HG02610 (cell line): ENCODE measurements at regions not wholly inside any gene's neighbourhood (a gene's known extent, or its start where the extent isn't known, plus 50 kb on each side); places are given as distances from the start of the nearest gene placed in this dataset.
"Not testable (repeated sequence)": the region's sequence is repeated elsewhere in the genome, so short reads cannot be mapped to it uniquely, and the experiment has no call there.

Experiments
- ATAC-seq: cut with Tn5 transposase; IDR thresholded peaks from one replicate; pipeline ENCODE4 v1.9.1; 2021; ENCODE audit warnings: mild to moderate bottlenecking, moderate library complexity; ENCODE audit not compliant: unreplicated experiment

DNA sequence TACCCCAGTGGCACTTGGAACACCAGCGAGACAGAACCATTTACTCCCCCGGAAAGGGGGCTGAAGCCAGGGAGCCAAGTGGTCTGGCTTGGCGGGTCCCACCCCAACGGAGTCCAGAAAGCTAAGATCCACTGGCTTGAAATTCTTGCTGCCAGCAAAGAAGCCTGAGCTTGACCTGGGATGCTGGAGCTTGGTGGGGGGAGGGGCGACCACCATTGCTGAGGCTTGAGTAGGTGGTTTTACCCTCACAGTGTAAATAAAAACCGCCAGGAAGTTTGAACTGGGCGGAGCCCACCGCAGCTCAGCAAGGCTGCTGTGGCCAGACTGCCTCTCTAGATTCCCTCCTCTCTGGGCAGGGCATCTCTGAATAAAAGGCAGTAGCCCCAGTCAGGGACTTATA lies 62.8 kb downstream of the RPS24 start:
- not testable (repeated sequence) for ATAC-seq

DNA sequence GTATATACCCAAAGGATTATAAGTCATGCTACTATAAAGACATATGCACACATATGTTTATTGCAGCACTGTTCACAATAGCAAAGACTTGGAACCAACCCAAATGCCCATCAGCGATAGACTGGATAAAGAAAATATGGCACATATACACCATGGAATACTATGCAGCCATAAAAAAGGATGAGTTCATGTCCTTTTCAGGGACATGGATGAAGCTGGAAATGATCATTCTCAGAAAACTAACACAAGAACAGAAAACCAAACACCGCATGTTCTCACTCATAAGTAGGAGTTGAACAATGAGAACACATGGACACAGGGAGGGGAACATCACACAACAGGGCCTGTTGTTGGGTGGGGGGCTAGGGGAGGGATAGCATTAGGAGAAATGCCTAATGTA lies 68.9 kb downstream of the RPS24 start:
- ATAC-seq: not testable (repeated sequence)

DNA sequence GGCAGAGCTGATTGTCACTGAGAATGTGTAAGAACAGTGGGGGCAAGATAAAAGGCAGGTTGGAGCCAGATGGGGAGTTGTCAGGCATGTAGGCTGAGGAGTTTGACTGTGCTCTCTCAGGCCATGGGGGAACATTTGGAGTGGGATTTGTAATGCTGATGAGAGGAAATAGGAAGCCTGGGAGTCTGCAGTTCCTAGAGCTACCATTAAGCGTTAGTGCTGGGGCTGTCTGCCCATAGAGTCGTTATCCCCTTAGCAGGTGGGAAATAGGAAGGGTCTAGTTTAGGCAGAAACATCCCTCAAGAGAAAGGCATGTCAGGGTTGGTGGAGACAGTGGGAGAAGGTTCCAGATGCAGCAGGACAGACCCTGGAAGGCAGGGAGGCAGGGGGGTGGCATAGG lies 75.5 kb downstream of the RPS24 start:
- no peak for ATAC-seq

DNA sequence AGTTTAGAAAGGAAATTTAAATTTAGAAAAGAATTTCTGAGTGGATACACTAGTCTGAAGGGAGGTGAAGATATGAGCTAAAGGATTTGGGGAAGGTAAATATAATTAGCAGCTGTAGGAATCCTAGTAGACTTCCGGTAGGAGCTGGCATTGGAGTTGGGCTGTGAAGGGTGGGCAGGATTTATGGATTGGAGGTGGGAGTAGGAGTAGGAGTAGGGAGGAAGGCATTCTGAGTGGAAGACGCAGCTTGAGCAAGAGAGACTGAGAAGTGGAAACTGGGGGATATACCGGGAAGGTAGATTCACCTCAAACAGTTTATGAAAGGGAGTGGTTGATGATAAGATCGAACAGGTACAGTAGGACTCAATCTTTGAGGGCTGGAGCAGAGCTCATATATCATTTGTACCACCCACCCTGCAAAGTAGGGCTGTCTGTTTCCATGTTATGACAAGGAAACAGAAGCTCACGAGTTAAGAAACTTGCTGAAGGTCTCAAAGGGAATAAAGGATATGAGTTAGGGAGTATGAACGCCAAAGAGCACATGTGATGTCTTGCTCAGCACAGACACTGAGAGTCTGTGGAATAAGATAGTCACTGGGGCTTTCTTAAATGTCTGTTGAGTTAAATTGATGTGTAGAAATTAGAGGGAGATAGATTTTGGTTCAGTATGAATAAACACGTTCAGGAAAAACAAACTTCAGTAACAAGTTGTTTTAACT lies 81.6 kb downstream of the RPS24 start:
- ATAC-seq: no peak

DNA sequence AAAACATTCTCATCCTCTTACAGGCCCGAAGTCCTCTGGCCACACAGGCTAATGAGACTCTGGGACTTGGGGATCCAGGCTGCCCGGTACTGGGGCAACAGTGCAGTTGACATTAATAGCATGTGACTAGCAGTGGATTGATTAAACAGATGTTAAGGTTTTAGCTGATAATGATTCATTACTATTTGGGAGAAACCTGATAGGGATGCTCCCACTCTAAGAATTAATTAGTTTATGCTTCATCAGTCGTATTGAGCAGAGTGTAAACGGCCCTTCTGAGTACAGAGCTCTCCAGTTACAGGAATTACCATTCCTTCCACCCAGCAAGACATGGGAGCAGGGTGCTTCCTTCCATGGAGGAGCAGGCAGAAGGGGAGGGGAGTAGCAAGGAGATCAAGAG lies 82.7 kb downstream of the RPS24 start:
- no peak for ATAC-seq

DNA sequence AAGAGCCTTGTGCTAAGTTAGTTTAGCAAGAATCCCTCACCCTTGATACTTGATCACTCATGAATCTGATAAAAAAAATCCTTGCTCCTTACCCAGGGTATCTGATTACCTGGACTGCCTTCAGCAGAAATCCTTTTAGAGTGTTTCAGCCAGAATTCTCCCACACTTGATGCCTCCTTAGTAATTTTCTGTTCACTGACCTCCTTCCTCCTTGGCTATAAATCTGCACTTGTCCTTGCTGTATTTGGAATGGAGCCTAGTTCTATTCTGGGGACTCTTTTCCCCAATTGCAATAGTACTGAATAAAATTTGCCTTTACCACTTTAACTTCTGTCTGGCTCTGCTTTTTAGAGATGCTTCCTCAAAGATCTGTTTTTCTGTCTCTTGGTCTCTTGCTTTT lies 84.9 kb downstream of the RPS24 start:
- no peak for ATAC-seq

DNA sequence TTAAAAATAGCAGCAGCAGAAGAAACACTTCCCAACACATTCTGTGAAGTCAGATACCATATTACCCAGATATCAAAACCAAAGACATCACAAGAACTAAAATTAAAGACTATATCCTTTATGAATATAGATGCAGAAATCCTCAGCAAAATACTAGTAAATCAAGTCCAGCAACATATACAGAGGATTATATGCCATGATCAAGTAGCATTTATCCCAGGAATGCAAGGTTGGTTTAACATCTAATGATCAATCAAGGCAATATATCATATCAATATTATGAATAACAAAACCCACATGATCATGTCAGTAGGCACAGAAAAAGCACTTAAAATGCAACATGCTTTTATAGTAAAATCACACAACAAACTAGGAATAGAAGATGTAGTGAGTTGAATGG lies 88.1 kb downstream of the RPS24 start:
- no peak for ATAC-seq

DNA sequence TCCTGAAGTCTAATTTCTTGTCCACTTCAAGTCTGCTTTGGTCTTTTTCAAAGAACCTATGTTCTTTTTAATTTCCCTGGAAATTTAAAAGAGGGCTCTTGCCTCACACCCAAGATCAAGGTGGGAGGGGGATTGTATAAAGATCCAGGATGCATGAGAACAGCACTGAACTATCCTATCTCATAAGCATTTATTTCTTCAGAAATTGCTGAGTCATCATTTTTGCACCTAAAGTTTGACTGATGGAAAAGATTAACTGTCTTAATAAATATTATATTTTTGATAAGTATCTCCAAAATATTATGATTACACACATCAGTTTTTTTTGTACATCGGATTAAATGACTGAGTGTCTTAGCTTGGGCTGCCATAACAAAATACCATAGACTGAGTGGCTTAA lies 90.5 kb downstream of the RPS24 start:
- ATAC-seq: no peak

DNA sequence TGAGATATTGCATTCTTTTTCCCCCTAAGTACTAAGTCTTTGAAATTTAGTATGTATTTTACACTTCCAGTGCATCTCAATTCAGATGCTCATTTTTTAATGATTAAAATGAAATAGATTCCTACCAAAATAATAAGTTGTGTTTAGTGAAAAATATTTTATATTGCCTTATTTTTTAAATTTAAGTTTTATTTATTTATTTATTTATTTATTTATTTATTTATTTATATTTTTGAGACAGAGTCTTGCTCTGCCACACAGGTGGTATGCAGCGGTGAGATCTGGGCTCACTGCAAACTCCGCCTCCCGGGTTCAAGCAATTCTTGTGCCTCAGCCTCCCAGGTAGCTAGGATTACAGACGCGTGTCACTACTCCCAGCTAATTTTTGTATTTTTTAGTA lies 95.5 kb downstream of the RPS24 start:
- ATAC-seq: no peak

DNA sequence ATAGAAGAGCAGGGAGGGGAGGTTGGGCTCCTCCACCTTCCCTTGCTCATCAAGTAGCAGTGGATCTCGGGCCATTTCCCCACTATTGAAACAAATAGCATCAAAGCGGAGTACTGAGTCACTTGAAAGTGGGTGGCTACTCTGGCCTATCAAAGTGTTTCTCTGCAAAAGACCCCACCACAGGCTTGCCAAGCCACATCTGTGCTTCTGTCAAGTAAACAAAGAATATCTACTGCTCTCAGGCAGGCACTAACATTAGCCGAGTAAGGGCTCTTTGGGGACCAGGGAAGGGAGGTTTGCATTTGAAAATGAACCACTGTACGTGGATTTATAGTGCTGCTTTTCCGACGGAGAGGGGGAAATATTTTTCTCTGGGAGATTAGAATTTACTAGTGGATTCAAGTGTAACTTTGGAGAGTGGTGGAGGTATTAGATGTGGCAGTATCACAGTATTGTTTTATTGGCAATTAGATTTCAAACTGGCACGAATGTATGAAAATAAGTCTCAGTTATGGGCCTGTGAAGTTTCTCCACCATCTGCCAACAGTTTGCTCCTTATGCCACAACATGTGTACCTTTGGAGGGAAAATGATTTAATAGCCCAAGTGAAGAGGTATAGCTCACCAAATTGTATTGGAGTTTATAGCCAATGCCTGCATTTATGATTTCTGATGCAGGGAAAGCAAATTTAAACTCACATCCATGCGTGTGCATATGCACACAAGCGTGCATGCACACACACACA lies 97.5 kb downstream of the RPS24 start:
- no peak for ATAC-seq

DNA sequence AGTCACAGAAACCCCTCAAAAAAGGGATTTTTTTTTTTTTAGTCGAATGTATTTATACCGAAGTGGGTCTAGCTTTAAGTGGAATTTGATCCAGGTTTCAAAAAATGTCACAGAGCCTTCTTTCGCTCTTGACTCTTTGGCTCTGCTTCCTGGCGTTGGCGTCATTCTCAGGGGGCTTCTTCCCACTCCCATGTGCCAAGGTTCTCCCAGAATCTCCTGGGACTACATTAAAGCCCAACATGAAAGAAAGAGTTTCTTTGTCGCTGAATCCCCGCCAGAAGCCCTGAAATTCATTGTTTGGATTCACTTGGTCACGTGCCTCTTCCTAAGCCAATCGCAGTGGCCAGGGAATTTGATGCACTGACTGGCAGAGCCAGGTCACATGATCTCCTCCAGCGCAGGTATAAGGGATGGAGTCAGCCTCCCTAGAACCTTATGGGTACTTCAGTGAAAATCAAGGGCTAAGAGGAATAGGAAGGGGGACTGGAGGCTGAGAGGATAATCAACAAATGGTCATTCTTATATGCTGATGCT lies 101.2 kb downstream of the RPS24 start:
- no peak for ATAC-seq

DNA sequence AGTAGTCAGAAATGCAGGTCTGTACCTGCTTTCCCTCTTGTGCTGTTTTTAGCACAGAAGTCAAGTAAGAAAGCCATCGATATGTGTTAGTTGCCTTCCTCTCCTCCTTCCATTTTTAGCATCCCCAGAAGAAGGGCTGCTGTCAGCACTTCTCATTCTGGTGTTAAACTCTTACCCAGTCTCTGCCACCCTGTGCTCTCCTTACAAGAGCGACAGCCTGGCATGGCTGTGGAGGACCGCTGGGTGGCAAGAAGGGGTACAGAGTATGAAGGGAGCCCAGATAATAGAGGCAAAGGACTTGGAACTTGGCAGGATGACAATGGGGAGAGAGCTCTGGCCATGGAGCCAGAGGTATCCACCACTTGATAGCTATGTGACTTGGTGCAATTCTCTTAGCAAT lies 103.5 kb downstream of the RPS24 start:
- no peak for ATAC-seq

DNA sequence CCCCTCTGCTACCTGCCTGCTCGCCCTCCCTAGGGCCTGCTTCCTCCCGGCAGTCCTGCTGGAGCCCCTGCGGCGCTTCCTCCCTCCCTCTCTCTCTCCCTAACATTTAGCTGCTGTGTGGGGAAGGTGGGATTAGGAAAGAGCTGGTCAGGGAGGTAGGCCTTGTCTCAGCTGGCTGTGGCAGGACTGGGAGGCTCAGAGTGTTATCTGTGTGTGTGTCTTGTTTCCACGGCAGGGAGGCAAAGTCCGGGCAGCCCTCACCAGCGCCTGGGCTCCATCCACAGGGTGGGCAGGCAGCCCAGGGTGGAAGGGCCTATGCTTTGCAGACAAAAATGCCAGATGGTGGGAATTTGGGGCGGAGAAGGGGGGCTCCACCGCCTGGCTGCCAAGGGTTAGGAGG lies 105.7 kb downstream of the RPS24 start:
- ATAC-seq: no peak

DNA sequence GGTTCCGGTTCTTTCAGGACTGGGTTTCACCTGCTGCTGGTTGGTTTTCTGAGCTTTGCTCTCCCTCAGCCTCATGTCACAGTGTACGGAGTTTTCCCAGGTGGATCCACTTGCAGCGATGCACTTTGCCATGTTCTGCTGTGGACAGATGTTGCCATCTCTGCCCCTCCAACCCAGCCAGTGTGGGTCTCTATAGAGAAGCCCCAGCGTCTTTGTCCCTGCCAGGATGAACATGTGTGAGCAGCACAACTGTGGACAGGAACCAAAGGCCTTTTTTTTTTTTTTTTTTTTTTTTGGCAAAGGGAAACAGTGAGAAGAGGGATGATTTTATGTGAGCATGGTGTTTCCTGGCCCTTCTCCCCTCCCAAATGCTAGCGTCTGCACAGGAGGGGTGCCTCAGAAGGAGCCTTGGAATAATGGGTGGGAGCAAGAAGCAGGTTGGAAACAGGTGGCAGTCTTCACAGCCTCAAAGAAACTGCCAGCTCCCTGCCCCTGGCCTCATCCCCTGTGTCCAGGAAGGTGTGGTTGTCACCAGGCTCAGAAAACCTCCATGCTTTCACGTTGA lies 106.5 kb downstream of the RPS24 start:
- ATAC-seq: no peak

DNA sequence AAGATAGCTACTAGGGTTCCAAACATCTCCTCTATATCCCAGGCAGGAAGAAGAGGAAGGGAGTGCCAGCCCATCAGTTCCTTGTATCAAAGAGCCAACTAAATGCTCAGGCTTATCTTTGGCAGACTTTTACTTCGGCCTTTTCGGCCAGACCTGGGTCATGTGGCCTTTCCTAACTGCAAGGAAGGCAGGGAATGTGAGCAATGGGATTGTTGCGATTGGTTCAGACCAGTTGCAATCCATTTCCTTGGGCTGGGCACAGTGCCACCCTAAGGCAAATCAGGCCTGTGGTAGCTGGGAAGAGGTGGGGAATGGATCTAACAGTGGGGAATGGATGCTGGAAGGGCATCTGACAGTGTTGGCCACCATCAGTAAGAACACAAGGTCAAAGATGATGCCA lies 109.9 kb downstream of the RPS24 start:
- no peak for ATAC-seq

DNA sequence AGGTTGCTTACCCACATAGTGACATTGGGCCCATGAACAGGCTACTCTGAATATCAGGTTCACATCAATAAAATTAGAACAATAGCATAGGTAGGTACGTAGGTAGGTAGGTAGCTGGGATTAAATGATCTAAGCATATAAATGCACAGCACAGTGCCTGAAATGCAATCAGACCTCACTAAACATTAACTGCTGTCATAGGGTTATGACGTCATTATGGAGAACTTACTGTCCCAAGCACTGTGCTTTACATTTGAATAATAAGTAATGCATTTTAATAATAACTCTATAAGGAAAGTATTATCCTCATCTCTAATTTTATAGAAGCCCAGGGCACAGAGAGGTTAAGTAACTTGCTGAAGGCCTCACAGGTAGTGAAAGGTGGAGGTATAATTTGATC lies 112.5 kb downstream of the RPS24 start:
- no peak for ATAC-seq

DNA sequence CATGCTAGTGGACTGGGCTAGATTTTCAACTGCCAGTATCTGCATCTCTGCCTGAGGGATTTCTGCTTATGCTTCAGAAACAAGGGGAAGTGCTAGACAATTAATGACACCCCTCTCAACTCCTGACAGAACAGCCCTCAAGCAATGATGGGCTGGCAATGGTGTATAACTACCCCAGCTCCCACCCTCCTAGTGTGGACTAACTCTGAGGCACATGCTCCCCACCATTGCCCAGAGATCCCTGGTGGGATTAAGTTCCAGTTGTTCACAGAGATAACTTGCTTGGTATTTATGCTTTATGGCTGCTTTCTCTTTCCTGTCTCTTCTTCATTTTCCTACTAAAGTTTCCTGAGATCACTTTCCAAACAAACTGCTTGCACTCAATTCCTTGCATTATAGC lies 113.5 kb downstream of the RPS24 start:
- no peak for ATAC-seq

DNA sequence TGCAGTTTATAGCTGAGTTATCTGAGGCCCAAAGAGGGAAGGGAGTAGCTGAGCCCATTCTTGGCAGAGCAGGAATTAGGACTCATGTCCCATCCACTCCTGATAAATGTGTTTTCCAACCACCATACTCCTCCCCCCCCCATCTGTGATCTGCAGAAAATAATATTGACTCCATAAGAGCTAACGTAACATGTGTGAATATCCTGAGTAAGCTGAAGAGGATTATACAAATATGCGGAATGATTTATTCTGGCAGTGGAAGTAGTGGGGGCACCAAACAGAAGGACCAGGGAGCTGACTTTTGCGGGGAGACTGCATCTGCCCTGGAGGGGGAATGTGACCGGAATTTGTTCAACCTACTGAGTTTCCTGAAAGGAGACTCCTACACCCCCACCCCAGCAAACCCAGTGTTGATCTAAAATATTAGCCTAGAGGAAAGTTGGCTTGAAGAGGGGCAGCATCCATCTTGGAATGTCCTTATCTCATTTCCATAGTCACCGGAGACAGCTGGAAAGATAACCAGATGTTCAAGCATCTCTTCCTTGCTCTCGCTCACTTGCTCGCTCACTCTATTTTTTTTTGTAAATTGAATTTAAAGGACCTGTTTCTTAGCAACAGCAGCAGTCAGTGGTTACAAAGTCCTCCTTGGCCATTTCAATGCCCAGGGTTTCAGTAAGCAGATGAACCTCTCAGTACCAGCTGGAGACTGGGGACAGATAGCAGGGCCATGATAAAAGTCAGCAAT lies 114.7 kb downstream of the RPS24 start:
- ATAC-seq: no peak

DNA sequence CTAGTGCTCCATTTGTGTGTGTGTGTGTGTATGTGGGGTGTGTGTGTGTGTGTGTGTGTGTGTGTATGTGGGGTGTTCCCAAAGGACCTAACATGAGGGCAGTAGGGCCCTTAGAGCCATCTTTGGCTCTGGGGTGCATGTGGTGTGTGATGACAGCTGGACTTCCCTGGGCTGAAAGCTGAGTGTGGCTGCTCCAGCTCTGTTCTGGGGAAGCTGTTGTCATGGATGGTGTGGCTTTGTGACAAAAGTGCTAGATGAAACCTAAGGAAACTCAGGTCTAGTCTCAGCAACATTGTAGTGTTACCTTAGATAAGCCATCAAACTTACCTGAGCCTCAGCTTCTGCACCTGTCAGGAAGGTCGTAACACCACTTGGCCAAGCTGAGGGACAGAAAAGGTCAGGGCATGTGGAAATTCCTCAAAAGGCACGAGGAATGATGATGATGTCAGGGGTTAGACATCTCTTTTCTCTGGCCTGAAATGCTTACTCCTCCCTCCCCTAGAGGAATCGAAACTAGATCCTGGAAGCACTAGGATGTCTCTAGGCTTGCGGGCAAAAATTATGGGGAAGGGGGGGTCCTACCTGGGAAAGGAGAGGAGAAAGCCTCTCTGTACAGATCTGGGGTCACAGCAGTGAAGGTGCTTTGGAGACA lies 115.4 kb downstream of the RPS24 start:
- no peak for ATAC-seq

DNA sequence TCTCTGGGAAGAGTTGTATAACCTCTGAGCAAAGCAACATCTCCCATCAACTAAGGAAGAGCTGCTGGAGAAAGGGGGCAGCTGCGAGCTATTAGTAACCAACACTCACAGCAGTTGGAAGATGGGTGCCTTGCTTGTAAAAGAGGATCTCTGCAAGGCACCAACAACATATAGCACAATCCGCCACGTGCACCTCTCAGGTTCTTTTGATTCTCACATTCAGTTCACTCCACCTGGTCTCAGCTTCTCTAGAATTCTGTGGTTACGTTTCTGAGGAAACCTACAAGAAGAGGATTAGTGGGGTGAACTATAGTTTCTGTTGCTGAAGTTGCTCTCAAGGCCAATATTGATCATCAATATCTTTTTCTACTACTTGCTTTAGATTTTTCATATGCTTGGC lies 117.1 kb downstream of the RPS24 start:
- ATAC-seq: no peak

DNA sequence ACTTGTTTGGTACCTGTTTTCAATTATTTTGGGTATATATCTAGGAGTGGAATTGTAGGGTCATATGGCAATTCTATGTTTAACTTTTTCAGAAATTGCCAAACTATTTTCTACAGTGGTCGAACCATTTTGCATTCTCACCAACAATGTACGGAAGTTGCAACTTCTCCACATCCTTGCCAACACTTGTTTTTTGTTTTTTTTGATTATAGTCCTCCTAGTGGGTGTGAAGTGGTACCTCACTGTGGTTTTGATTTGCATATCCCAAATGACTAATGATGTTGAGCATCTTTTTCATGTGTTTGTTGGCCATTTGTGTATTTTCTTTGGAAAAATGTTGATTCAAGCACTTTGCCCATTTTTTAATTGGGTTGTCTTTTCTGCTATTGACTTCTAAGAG lies 122.1 kb downstream of the RPS24 start:
- ATAC-seq: no peak
